ENCODE measurements at regions not wholly inside any gene's neighbourhood (a gene's known extent, or its start where the extent isn't known, plus 50 kb on each side); places are given as distances from the start of the nearest gene placed in this dataset.

- DNase-seq (ENCODE audit: extremely low read depth, insufficient read length) = no peak
- H3K27me3 ChIP-seq (replicated peaks; ENCODE audit: control insufficient read depth, insufficient read depth, low read length) = no peaks in the 10 kb centered on the region
- TF ChIP-seq, protein P1, sequence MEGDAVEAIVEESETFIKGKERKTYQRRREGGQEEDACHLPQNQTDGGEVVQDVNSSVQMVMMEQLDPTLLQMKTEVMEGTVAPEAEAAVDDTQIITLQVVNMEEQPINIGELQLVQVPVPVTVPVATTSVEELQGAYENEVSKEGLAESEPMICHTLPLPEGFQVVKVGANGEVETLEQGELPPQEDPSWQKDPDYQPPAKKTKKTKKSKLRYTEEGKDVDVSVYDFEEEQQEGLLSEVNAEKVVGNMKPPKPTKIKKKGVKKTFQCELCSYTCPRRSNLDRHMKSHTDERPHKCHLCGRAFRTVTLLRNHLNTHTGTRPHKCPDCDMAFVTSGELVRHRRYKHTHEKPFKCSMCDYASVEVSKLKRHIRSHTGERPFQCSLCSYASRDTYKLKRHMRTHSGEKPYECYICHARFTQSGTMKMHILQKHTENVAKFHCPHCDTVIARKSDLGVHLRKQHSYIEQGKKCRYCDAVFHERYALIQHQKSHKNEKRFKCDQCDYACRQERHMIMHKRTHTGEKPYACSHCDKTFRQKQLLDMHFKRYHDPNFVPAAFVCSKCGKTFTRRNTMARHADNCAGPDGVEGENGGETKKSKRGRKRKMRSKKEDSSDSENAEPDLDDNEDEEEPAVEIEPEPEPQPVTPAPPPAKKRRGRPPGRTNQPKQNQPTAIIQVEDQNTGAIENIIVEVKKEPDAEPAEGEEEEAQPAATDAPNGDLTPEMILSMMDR (IDR thresholded peaks at IDR 0.05; ENCODE audit: insufficient read depth, low read length, poor library complexity, severe bottlenecking) = no peak
- no peaks in the 10 kb centered on the region for H3K36me3 ChIP-seq (ENCODE audit: control insufficient read depth, insufficient read depth, low read length)
- no peak overlapping the region for H3K4me3 ChIP-seq (replicated peaks; ENCODE audit: low read depth, low read length)
Measured at GRCh38 chr12:114616081-114616480, 67.9 kb downstream of the TBX3 start.

GRCh38 chr12:114614040-114614439, 69.9 kb downstream of the TBX3 start:
- no peaks in the 10 kb centered on the region for H3K36me3 ChIP-seq (ENCODE audit: control insufficient read depth, insufficient read depth, low read length)
- H3K27me3 ChIP-seq (replicated peaks; ENCODE audit: control insufficient read depth, insufficient read depth, low read length) = no peaks in the 10 kb centered on the region
- TF ChIP-seq, protein P1 (IDR thresholded peaks at IDR 0.05; ENCODE audit: insufficient read depth, low read length, poor library complexity, severe bottlenecking) = no peak
- DNase-seq (ENCODE audit: extremely low read depth, insufficient read length) = no peak
- no peak overlapping the region for H3K4me3 ChIP-seq (replicated peaks; ENCODE audit: low read depth, low read length)

GRCh38 chr12:114612062-114612461, 71.9 kb downstream of the TBX3 start:
- no peak for DNase-seq (ENCODE audit: extremely low read depth, insufficient read length)
- H3K36me3 ChIP-seq (ENCODE audit: control insufficient read depth, insufficient read depth, low read length) = no peaks in the 10 kb centered on the region
- TF ChIP-seq, protein P1 (IDR thresholded peaks at IDR 0.05; ENCODE audit: insufficient read depth, low read length, poor library complexity, severe bottlenecking) = no peak
- H3K27me3 ChIP-seq (replicated peaks; ENCODE audit: control insufficient read depth, insufficient read depth, low read length) = no peaks in the 10 kb centered on the region
- H3K4me3 ChIP-seq (replicated peaks; ENCODE audit: low read depth, low read length) = no peak overlapping the region

- no peaks in the 10 kb centered on the region for H3K27me3 ChIP-seq (replicated peaks; ENCODE audit: control insufficient read depth, insufficient read depth, low read length)
- no peak overlapping the region for H3K4me3 ChIP-seq (replicated peaks; ENCODE audit: low read depth, low read length)
- DNase-seq (ENCODE audit: extremely low read depth, insufficient read length) = no peak
- TF ChIP-seq, protein P1 (IDR thresholded peaks at IDR 0.05; ENCODE audit: insufficient read depth, low read length, poor library complexity, severe bottlenecking) = no peak
- H3K36me3 ChIP-seq (ENCODE audit: control insufficient read depth, insufficient read depth, low read length) = no peaks in the 10 kb centered on the region
Measured at GRCh38 chr12:114611145-114612018, 72.6 kb downstream of the TBX3 start.

DNA sequence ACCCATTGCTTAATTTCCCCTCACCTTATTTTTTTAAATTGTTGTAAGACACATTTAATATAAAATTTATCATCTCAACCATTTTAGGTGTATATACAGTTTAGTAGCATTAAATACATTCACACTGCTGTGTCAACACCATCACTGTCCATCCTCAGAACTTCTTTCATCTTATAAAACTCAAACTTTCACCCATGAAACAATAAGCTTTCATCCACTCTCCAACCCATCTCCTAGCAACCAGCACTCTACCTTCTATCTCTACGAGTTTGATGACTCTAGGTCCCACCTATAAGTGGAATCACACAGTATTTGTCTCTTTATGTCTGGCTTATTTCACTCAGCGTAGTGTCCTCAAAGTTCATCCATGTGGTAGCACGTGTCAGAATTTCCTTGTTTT, 75.5 kb downstream of the TBX3 start:
- Histone ChIP-seq H3K27me3 (replicated peaks; ENCODE audit: control insufficient read depth, insufficient read depth, low read length) (no peaks in the 10 kb centered on the region), H3K36me3 (ENCODE audit: control insufficient read depth, insufficient read depth, low read length) (no peaks in the 10 kb centered on the region), H3K4me3 (replicated peaks; ENCODE audit: low read depth, low read length) (no peak overlapping the region)
- TF ChIP-seq, protein P1 (IDR thresholded peaks at IDR 0.05; ENCODE audit: insufficient read depth, low read length, poor library complexity, severe bottlenecking) = no peak
- DNase-seq (ENCODE audit: extremely low read depth, insufficient read length) = no peak

All from GM06990 (cell line).